ENCODE measurements at regions not wholly inside any gene's neighbourhood (a gene's known extent, or its start where the extent isn't known, plus 50 kb on each side); places are given as distances from the start of the nearest gene placed in this dataset.

- TF ChIP-seq CTCF (IDR thresholded peaks at IDR 0.05; ENCODE audit: insufficient read depth, low read length, poor library complexity, severe bottlenecking) (no peak), EZH2phosphoT487 (conservative IDR thresholded peaks at IDR 0.05; ENCODE audit: low read length) (no peak)
Measured at GRCh38 chr3:498487-498886, 301.9 kb downstream of the CHL1 start.
